Right hindlimb (tissue), 1 donor: ENCODE measurements at regions not wholly inside any gene's neighbourhood (a gene's known extent, or its start where the extent isn't known, plus 50 kb on each side); places are given as distances from the start of the nearest gene placed in this dataset.
"Not testable (repeated sequence)": the region's sequence is repeated elsewhere in the genome, so short reads cannot be mapped to it uniquely, and the experiment has no call there.

Source experiments
- DNase-seq: peaks from one replicate; pipeline ENCODE4 v3.0.0-alpha.2; 2018

DNA sequence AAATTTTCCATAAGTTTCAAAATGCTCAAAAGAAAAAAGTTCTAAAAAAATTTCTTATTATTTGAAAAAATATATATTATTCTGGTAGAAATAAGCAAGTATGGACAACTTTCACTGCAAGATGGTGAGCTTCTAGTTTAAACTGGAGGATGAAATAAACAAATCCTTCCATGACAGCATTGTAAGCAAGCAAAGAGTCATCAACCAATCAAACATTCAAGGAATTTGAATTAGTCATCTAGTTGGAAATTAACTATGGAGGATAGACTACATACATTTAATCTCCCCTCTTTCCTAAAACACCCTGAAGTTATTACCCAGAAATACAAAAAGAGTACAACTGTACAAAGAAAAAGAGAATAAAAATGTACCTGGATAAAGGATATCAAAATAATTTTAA is 51.0 kb upstream of the IRX5 start:
- no peak for DNase-seq

- no peak for DNase-seq
Observed at GRCh38 chr16:54878301-54878700, 52.4 kb upstream of the IRX5 start.

DNA sequence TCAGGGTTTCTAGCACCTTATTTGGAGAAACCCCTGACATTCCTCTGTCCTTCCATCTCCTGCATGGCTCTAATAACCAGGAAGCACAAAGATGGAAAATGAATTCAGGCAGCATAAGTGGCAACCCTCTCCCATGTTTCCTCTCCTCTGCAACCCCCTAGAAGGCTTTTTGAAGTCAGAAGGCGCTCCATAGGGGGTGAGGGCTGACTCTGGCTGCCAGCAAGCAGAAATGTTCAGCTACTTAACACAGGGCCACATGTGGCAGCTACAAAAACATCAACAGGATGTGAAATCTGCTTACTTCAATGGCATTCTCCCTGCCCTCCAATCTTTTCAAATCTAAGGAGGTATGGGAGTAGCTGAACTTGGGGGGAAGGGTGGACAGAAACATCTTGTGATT is 55.2 kb upstream of the IRX5 start:
- DNase-seq = no peak

- DNase-seq = not testable (repeated sequence)
Observed at GRCh38 chr16:54873716-54874373, 56.8 kb upstream of the IRX5 start.

- DNase-seq = no peak
Observed at GRCh38 chr16:54873071-54873470, 57.6 kb upstream of the IRX5 start.

GRCh38 chr16:54870151-54870550 is 60.5 kb upstream of the IRX5 start:
- DNase-seq = no peak

DNA sequence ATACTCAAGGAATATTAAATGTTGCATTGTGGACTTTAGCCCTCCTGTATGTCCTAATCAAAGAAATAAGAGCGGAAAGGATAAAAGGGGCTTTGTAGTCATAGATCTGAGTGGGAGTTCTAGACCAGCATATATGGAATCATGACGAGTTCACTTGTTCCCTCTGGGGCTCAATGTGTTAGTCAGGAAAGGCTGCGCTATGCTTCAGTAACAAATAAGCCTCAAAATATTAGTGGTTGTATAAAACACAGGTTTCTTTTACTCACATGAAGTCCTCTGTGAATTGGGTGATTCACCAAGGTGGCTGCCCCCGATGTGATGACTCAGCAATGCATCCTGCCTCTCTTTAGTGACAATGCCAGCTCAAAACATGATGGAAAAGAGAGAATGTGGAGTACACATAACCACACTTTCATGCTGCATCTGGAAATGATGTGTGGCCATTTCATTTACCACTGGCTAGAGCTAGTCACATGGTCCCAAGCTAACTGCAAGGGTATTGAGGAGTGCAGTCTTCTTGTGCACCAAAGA is 63.3 kb upstream of the IRX5 start:
- no peak for DNase-seq

DNA sequence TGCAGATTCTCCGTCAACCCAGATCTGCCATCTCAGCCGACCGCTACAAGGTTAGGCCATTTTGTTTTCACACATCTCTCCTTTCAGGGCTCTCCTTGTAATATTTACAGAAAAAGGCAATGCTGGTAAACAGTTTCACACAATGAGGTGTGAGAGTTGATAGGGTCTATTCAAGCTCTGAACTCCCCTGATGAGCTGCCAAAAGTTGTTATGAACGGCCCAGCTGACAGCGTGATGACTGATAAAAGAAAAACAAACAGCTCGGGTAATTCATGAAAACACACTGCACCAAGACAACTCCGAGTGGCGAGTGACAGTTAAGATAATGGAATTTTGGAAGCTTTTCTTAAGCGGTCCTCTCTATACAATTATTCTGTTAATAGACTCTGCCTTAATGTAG is 68.1 kb upstream of the IRX5 start:
- DNase-seq = no peak

DNA sequence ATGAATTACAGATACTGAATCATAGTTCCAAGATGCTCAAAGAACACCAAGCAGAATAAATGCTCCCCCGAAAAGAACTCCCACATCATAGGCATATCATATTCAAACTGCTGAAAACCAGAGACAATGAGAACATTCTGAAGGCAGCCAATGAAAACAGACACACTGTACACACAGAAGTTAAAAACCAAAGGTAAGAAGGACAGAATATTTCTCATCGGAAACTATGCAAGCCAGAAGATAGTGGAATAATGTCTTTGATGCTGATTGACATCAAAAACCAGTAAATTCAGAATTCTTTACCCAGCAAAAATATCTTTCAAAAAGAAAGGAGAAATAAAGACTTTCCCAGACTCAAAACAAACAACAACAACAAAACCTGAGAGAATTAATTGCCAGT is 73.8 kb upstream of the IRX5 start:
- DNase-seq = no peak

DNA sequence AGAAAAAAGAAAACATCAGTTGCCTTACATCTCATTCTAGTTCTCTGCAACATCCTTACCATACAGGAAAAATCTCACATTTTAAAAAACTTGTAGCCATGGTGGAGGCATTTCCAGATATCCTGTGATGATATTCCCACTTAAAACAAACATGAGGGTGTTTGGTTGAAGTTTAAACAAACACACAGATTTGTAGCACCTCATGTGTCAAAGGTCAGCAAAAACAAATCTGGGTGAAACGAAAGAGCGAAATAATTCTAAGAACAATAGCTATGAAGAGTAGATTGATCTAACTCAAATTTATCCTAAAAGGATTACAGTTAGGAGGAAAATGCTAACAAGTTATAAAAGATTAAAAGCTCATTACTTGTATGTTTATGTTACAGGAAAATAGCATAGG is 83.1 kb upstream of the IRX5 start:
- DNase-seq = no peak

GRCh38 chr16:54847207-54847606 is 83.5 kb upstream of the IRX5 start:
- no peak for DNase-seq

GRCh38 chr16:54846766-54847165 is 83.9 kb upstream of the IRX5 start:
- no peak for DNase-seq

- no peak for DNase-seq
Observed at GRCh38 chr16:54843424-54843750, 87.3 kb upstream of the IRX5 start.

DNA sequence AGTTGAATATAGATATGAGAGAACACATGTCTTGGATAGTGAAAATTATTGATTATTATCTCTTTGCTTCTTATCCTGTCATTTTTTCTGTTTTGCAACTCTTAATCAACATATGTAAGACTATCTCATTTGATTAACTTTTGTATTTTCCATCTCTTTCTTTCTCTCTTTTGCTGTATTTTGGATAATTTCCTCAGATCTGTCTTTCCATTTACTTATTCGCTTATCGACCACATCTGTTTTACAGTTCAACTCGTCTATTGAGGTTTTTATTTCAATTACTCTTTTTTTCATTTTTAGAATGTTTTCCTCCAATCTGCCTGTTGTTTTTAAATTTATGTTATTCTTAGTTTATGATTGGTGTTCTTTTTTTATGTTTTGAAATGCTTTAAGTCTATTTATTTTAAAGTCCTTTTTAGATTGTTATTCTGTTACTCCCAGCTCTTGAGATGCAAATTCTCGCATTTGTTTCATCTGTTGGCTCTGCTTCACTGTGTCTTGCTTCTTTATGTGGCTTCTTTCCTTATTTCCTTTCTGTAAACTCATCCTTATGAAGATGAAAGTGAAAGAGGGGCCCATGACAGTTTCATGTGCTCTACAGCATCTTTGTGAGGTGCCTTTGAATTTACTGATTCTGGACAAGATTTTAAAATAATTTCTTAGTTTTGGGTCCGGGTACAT is 87.8 kb upstream of the IRX5 start:
- no peak for DNase-seq

DNA sequence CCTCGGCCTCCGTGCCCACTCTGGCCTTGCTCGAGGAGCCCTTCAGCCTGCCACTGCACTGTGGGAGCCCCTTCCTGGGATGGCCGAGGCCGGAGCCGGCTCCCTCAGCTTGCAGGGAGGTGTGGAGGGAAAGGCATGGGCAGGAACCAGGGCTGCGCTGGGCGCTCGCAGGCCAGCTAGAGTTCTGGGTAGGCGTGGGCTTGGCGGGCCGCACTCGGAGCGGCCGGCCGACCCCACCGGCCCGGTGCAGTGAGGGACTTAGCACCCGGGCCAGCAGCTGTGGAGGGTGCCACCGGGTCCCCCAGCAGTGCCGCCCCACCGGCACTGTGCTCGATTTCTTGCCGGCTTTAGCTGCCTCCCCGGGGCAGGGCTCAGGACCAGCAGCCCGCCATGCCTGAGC is 101.0 kb upstream of the IRX5 start:
- DNase-seq = no peak

DNA sequence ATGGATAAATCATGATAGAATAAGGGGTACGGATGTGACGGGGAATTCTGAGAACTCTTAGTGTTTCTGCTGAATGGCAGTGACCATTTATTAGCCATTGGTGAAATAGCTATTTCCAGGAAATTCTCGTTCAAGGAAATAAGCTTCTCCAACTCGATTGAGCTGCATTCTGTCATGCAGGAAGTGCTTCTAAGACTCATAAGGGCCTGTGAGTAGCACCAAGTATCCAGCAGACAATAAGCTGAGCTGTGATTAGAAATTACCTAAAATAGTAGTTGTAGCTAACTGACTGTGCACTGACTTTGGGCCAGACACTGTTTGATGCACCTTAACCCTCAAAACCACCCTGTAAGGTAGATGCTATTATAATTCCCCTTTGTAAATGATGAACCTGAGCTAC is 107.8 kb upstream of the IRX5 start:
- DNase-seq = no peak

DNA sequence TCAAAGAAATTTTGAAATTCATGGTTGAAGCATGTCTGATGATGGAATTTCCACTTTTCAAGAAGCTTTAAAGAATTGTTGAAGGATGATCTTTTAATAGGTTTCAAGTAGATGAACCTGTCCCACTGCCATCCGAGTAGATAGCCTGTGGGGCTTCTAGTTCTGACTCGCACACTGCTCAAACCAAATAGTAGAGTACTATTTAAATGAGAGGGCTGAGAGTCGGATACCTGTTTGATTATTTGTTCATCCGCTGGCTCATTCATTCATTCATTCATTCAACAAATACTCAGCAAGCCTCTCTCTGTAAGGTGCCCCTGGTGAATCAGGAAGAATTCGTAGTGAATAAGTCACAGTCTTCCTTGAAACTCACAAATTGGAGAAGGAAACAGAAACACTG is 108.2 kb upstream of the IRX5 start:
- no peak for DNase-seq

- no peak for DNase-seq
Observed at GRCh38 chr16:54821731-54822130, 108.9 kb upstream of the IRX5 start.

DNA sequence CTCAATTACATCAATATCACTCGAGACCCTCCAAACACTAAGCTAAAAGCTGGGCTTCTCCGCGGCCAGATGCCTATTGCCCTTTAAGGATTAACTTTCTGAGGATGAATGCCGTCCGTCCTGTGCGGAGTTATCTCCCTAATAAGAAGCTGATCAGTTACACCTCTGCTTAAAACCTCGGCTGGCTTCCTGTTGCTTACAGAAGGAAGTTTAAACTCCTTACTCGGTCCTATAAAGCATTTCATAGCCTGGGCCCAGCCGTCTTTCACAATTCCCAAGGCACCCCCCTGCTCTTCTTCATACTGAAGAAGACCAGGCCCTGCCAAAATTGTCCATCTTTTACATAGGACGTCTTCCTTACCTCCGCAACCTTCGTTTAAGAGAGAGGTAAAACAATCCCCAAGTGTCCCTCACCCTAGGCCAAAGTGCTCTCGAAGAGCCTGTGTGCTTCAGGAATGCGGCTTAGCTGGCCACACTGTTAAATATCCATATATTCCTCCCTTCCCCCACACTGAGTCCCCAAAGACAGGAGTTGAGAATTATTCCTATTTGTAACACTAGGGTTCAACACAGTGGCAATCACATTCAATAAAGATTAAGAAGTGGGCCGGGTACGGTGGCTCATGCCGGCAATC is 112.6 kb upstream of the IRX5 start:
- no peak for DNase-seq

DNA sequence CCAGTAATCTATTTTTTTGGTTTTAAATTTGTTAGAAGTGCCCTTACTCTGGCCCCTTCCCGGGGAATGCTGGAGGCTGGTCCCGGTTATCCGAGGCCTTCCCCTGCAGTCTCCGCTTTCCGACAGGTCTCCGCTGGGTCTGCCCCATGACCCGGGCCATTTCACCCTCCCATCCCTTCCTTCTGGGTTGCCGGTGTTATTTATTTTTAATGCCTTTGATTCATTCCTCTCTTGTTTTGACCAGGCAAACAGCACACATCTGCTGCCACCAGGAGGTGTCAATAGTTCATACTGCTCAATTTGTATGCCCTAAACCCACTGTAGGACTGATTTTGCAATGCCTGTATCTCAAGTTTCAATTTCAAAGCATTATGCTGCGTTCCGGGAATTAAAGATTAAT is 113.2 kb upstream of the IRX5 start:
- DNase-seq = no peak

GRCh38 chr16:54816471-54816870 is 114.2 kb upstream of the IRX5 start:
- DNase-seq = no peak

DNA sequence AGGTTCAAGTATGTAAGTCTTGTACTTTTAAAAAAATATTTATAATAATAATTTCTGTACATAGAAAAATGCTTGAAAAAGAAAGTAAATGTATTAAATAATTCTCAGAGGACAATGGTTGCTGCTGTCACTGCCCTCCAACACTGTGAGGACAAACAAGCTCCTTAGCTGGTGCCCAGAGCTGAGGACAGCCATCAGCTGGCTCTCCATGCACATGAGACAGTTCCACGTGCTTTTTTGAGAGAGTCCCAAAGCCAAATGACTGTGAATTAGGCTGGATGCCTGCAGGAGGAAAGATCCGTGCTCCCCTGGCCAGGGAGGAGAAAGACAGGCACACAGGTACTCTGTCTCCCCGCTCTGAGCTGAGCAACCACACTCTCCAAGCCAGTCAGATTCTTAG is 115.5 kb upstream of the IRX5 start:
- DNase-seq = no peak

- no peak for DNase-seq
Observed at GRCh38 chr16:54813778-54814177, 116.9 kb upstream of the IRX5 start.

DNA sequence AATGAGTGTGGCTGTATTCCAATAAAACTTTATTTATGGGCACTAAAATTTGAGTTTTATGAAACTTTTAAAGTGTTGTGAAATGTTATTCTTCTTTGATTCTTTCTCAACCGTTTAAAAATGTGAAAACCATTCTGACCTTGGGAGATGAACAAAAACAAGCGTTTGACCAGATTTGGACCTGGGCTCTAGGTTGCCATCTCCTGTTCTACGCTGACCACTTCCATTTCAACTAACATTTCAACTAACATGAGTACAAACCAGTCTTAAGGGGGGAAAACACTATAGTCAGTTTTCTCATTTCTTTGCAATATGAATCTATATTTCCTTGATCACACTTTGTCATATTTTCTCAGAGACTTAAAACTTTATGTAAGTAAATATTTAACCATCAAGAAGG is 118.4 kb upstream of the IRX5 start:
- no peak for DNase-seq

DNA sequence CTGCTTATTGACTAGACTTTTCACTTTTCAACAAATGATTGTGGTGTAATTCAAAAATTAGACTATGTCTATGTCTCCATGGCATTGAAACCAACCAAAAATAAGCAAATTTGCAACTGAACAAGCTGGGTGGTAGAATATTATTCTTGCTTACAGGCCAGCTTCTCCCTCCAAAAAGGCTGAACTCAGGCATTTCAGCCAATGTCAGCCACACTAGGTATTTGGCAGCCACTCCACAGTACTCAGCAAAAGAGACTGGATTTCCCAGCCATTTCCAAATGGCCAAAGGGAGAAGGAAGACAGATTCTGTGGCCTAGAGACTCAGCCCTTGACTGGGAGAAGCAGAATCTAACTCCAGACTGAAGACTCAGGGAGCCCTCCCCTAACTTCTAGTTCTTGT is 121.8 kb upstream of the IRX5 start:
- DNase-seq = no peak
